Bronchial epithelial cell (primary cell): ENCODE measurements at regions not wholly inside any gene's neighbourhood (a gene's known extent, or its start where the extent isn't known, plus 50 kb on each side); places are given as distances from the start of the nearest gene placed in this dataset.

Experiments used
- DNase-seq: peaks from one replicate; pipeline ENCODE4 v3.0.0-alpha.2; 2010; ENCODE audit warnings: low read depth
- FAIRE-seq: peaks from 2 replicates; lab custom pipeline; 2011; peaks lifted over from hg19 to GRCh38; lab: Jason Lieb, UNC
- H3K27me3 ChIP-seq: 2 replicates; pipeline ENCODE4 v1.5.1; 2011; ENCODE audit warnings: low read length; ENCODE audit not compliant: control insufficient read depth, insufficient read depth
- H3K36me3 ChIP-seq: 2 replicates; pipeline ENCODE4 v1.5.1; 2011; ENCODE audit warnings: low read length; ENCODE audit not compliant: control insufficient read depth, insufficient read depth
- H3K4me3 ChIP-seq: 2 replicates; pipeline ENCODE4 v1.5.1; 2011; ENCODE audit warnings: mild to moderate bottlenecking, low read depth, low read length, control low read depth
- TF ChIP-seq, protein P1 (sequence below): IDR thresholded peaks from 2 replicates; pipeline ENCODE4 v1.5.1; 2011; ENCODE audit warnings: mild to moderate bottlenecking, moderate library complexity, low read length, control low read depth, inconsistent platforms; ENCODE audit not compliant: insufficient read depth, severe bottlenecking

GRCh38 chr17:5798094-5798493, 213.8 kb upstream of the NLRP1 start:
- H3K27me3 ChIP-seq, result peaks cover 4% of the 10 kb centered on the region
- FAIRE-seq, result no peak
- TF ChIP-seq, protein P1, sequence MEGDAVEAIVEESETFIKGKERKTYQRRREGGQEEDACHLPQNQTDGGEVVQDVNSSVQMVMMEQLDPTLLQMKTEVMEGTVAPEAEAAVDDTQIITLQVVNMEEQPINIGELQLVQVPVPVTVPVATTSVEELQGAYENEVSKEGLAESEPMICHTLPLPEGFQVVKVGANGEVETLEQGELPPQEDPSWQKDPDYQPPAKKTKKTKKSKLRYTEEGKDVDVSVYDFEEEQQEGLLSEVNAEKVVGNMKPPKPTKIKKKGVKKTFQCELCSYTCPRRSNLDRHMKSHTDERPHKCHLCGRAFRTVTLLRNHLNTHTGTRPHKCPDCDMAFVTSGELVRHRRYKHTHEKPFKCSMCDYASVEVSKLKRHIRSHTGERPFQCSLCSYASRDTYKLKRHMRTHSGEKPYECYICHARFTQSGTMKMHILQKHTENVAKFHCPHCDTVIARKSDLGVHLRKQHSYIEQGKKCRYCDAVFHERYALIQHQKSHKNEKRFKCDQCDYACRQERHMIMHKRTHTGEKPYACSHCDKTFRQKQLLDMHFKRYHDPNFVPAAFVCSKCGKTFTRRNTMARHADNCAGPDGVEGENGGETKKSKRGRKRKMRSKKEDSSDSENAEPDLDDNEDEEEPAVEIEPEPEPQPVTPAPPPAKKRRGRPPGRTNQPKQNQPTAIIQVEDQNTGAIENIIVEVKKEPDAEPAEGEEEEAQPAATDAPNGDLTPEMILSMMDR, result no peak

GRCh38 chr17:5800131-5800530, 215.8 kb upstream of the NLRP1 start:
- DNase-seq (no peak), FAIRE-seq (no peak)
- peaks cover 4% of the 10 kb centered on the region for H3K27me3 ChIP-seq
- TF ChIP-seq, protein P1, result no peak
- no peaks in the 10 kb centered on the region for H3K36me3 ChIP-seq
- no peak overlapping the region for H3K4me3 ChIP-seq

More at GRCh38 chr17:5798094-5798493, 213.8 kb upstream of the NLRP1 start:
- H3K4me3 ChIP-seq, result no peak overlapping the region
- H3K36me3 ChIP-seq, result no peaks in the 10 kb centered on the region
- DNase-seq, result no peak

DNA sequence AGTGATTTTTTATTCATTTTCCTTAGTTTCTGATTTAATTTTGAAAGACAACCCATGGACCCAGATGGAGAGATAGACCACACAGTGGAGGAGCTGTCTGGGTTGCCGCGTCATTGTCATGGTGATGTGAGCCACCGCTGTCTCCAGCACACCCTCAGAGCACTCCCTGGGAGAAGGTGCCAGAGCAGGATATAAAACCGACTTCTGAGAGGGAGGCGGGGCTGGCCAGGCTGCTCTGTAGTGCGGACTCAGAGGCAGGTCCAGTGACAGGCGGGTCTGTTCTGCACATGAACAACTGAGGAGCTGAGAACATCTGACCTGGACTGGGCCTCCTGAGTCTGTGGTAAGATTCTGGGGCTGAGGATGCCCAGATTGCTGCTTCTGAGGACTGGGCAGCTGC, 216.3 kb upstream of the NLRP1 start:
- DNase-seq, result no peak
- no peak for FAIRE-seq
- Histone ChIP-seq H3K27me3 (peaks cover 4% of the 10 kb centered on the region), H3K36me3 (no peaks in the 10 kb centered on the region), H3K4me3 (no peak overlapping the region)
- TF ChIP-seq, protein P1, result no peak

GRCh38 chr17:5804251-5804650, 219.9 kb upstream of the NLRP1 start:
- H3K27me3 ChIP-seq, result no peaks in the 10 kb centered on the region
- no peak for DNase-seq
- H3K4me3 ChIP-seq, result no peak overlapping the region
- H3K36me3 ChIP-seq, result no peaks in the 10 kb centered on the region
- TF ChIP-seq, protein P1, result no peak
- FAIRE-seq, result no peak

DNA sequence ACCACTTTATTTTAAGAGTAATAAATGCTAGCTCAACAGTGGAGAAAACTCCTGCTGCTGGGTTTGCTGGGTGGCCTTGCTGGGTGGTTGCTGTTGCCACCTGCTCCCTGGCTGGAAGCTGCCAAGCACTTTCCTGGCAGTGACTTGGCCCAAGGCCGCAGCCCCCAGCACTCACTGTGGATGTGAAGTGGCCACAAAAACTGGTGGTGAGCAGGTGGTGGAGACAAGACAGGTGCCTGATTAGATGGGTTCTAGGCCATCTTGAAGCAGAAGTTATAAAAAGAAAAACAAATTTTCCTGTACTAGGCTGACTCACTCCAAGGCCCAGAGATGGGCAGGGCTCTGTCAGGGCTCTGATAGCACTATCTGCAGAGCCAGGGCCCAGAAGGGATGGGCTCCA, 224.7 kb upstream of the NLRP1 start:
- TF ChIP-seq, protein P1, result no peak
- no peaks in the 10 kb centered on the region for H3K36me3 ChIP-seq
- no peak for FAIRE-seq
- DNase-seq, result no peak
- H3K4me3 ChIP-seq, result no peak overlapping the region
- no peaks in the 10 kb centered on the region for H3K27me3 ChIP-seq

- Histone ChIP-seq H3K4me3 (no peak overlapping the region), H3K27me3 (no peaks in the 10 kb centered on the region), H3K36me3 (no peaks in the 10 kb centered on the region)
- no peak for FAIRE-seq
- TF ChIP-seq, protein P1, result no peak
- no peak for DNase-seq
Measured at GRCh38 chr17:5809580-5810188, 225.4 kb upstream of the NLRP1 start.
